Stomach (tissue), 4 donors: ENCODE measurements at regions not wholly inside any gene's neighbourhood (a gene's known extent, or its start where the extent isn't known, plus 50 kb on each side); places are given as distances from the start of the nearest gene placed in this dataset.
"Not testable (repeated sequence)": the region's sequence is repeated elsewhere in the genome, so short reads cannot be mapped to it uniquely, and the experiment has no call there.

Source experiments
- CTCF ChIP-seq, 7 experiments: fragments of 450-650 bp in 4 of 7; fragments of 200-600 bp in 3 of 7; sonication (generic) in 3 of 7; IDR thresholded peaks; one replicate each; pipeline ENCODE4 v1.5.1; 2016 to 2019; ENCODE audit warnings: antibody characterized with exemption in 7 of 7, control low read depth in 2 of 7, mild to moderate bottlenecking in 1 of 7
- EP300 ChIP-seq: sonication (generic); formaldehyde crosslinking; IDR thresholded peaks from one replicate; pipeline ENCODE4 v1.6.1; 2017; ENCODE audit warnings: antibody characterized with exemption
- POLR2A ChIP-seq, 4 donors: fragments of 450-650 bp; IDR thresholded peaks; one replicate each; pipeline ENCODE4 v1.6.1; 2016; ENCODE audit warnings: antibody characterized with exemption in 4 of 4, control low read depth in 2 of 4, mild to moderate bottlenecking in 1 of 4, moderate library complexity in 1 of 4
- POLR2AphosphoS5 ChIP-seq, 3 donors: sonication (generic); formaldehyde crosslinking; IDR thresholded peaks; one replicate each; pipeline ENCODE4 v1.6.1; 2016; ENCODE audit warnings: antibody characterized with exemption in 3 of 3

DNA sequence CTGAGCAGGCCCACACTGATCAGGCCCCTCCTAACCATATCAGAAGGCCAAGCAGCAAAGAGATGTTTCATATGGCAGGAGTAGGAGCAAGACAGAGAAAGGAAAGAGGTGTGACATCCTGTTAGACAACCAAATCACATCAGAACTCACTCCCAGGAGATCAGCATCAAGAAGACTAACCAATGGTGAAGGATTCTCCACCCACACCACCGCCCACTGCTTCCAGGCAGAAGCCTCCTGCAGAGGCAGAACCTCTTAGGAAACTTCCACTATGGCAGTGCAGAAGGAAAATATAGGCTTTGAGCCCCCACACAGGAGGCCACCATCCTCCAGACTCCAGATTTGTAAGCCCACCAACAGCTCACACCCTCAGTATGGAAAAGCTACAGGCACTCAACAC is 624.7 kb upstream of the DEFB115 start:
- TF ChIP-seq CTCF (IDR thresholded peaks at IDR 0.05); POLR2A (IDR thresholded peaks at IDR 0.05); POLR2AphosphoS5 (IDR thresholded peaks at IDR 0.05); EP300: not testable (repeated sequence)
